Gastroesophageal sphincter (tissue), 3 donors: ENCODE measurements at regions not wholly inside any gene's neighbourhood (a gene's known extent, or its start where the extent isn't known, plus 50 kb on each side); places are given as distances from the start of the nearest gene placed in this dataset.

ENCODE experiments used
- CTCF ChIP-seq, 4 experiments: fragments of 200-600 bp in 2 of 4; fragments of 450-650 bp in 2 of 4; sonication (generic) in 1 of 4; IDR thresholded peaks; one replicate each; pipeline ENCODE4 v1.5.1; 2017 to 2019; ENCODE audit warnings: antibody characterized with exemption in 4 of 4, mild to moderate bottlenecking in 2 of 4, moderate library complexity in 2 of 4
- EP300 ChIP-seq: sonication (generic); formaldehyde crosslinking; IDR thresholded peaks from one replicate; pipeline ENCODE4 v1.6.1; 2017; ENCODE audit warnings: antibody characterized with exemption, mild to moderate bottlenecking

- TF ChIP-seq CTCF (IDR thresholded peaks at IDR 0.05) (peak; percentile 33 to 59 (median 54)), EP300 (no peak)
Measured at GRCh38 chr3:104628185-104628789, 738.4 kb upstream of the ALCAM start.
